K562 (cell line): ENCODE measurements at regions not wholly inside any gene's neighbourhood (a gene's known extent, or its start where the extent isn't known, plus 50 kb on each side); places are given as distances from the start of the nearest gene placed in this dataset.

Source experiments
- ATAC-seq: fragments of 200-7000 bp; cut with Tn5 transposase; 3 replicates; pipeline ENCODE4 v1.9.1; 2020; ENCODE audit warnings: moderate library complexity
- BruUV-seq: library from RNA; stranded (reverse); fragments of 400-500 nt; replicated peaks from 2 replicates; lab custom pipeline; 2021; lab: Mats Ljungman, UMichigan
- CTCF ChIA-PET: fragments of 300-600 bp; formaldehyde crosslinking; extraction: SDS; loops from one replicate; lab custom pipeline; 2021; ENCODE audit warnings: low intra/inter-chr PET ratio; lab: Yijun Ruan, JAX
- POLR2A ChIA-PET: fragments of 300-600, 350-650 bp; sonication (Branson Sonifier 250); formaldehyde crosslinking; extraction: SDS; loops from one replicate; lab custom pipeline; 2021; ENCODE audit warnings: antibody characterized with exemption, inconsistent platforms; lab: Yijun Ruan, JAX
- DNase-seq, 4 experiments: peaks; one replicate each; pipeline versions ENCODE4 v3.0.0 to v3.0.0-alpha.2; 2011 to 2018; ENCODE audit warnings: low spot score in 3 of 4, mixed read lengths in 3 of 4; ENCODE audit errors: extremely low read depth in 1 of 4
- FAIRE-seq: peaks from 2 replicates; lab custom pipeline; 2011; peaks lifted over from hg19 to GRCh38; lab: Jason Lieb, UNC
- H2AFZ ChIP-seq: 2 replicates; pipeline ENCODE4 v1.6.0; 2011; ENCODE audit warnings: low read depth, low read length, control low read depth, inconsistent platforms
- H3K27ac ChIP-seq: fragments of 200-600 bp; 3 replicates; pipeline ENCODE4 v1.8.0; 2011; ENCODE audit warnings: low read depth, mild to moderate bottlenecking, control low read depth, inconsistent platforms, low read length, moderate library complexity, mixed read lengths; ENCODE audit errors: extremely low read depth
- H3K27me3 ChIP-seq, 2 experiments: fragments of 300-600 bp in 1 of 2; 2 replicates in 1 of 2; 3 replicates in 1 of 2; pipeline versions ENCODE4 v1.6.0 to v1.8.0; 2011; ENCODE audit warnings: inconsistent platforms in 2 of 2, low read length in 2 of 2, mild to moderate bottlenecking in 1 of 2, mixed read lengths in 1 of 2, moderate library complexity in 1 of 2; ENCODE audit not compliant: control insufficient read depth in 2 of 2, insufficient read depth in 2 of 2
- H3K36me3 ChIP-seq: fragments of 300-600 bp; 3 replicates; pipeline ENCODE4 v1.8.0; 2011; ENCODE audit warnings: mild to moderate bottlenecking, low read length, inconsistent platforms; ENCODE audit not compliant: control insufficient read depth, insufficient read depth
- H3K4me1 ChIP-seq, 2 experiments: fragments of 200-600 bp in 1 of 2; replicated peaks in 1 of 2; 2 replicates in 1 of 2; 3 replicates in 1 of 2; pipeline versions ENCODE4 v1.5.1 to v1.8.0; 2011; ENCODE audit warnings: inconsistent platforms in 2 of 2, low read length in 2 of 2, mild to moderate bottlenecking in 1 of 2, mixed read lengths in 1 of 2, moderate library complexity in 1 of 2; ENCODE audit not compliant: control insufficient read depth in 2 of 2, insufficient read depth in 2 of 2
- H3K4me2 ChIP-seq: 2 replicates; pipeline ENCODE4 v1.6.1; 2011; ENCODE audit warnings: low read length, control low read depth, inconsistent platforms, mixed read lengths; ENCODE audit not compliant: insufficient read depth
- H3K4me3 ChIP-seq: fragments of 200-600 bp; sonication (generic), shearing (Covaris generic); 2 replicates; pipeline ENCODE4 v1.5.1; 2016; ENCODE audit warnings: control low read depth, inconsistent platforms
- H3K79me2 ChIP-seq: fragments of 200-600 bp; 3 replicates; pipeline ENCODE4 v1.8.0; 2011; ENCODE audit warnings: low read length, inconsistent platforms; ENCODE audit not compliant: control insufficient read depth, insufficient read depth
- H3K9ac ChIP-seq, 2 experiments: 2 replicates each; pipeline versions ENCODE4 v1.6.0 to v1.6.1; 2011; ENCODE audit warnings: low read depth in 2 of 2, low read length in 2 of 2, control low read depth in 1 of 2, inconsistent platforms in 1 of 2, mild to moderate bottlenecking in 1 of 2, mixed read lengths in 1 of 2; ENCODE audit not compliant: insufficient read depth in 1 of 2
- H3K9me1 ChIP-seq: one replicate; pipeline ENCODE4 v1.6.0; 2011; ENCODE audit warnings: inconsistent platforms, mild to moderate bottlenecking, low read length, moderate library complexity; ENCODE audit not compliant: control insufficient read depth, insufficient read depth
- H3K9me3 ChIP-seq: replicated peaks from 2 replicates; pipeline ENCODE4 v1.5.1; 2011; ENCODE audit warnings: low read depth, low read length, inconsistent platforms; ENCODE audit not compliant: control insufficient read depth, insufficient read depth
- H4K20me1 ChIP-seq: replicated peaks from 2 replicates; pipeline ENCODE4 v1.6.1; 2011; ENCODE audit warnings: low read length, inconsistent platforms, mixed read lengths; ENCODE audit not compliant: control insufficient read depth, insufficient read depth
- IRF9 ChIP-seq: fragments of 450-650 bp; IDR thresholded peaks from 2 replicates; pipeline ENCODE4 v1.6.1; 2016; ENCODE audit warnings: missing biosample characterization, missing genetic modification characterization
- NCOA6 ChIP-seq: fragments of 450-650 bp; IDR thresholded peaks from 2 replicates; pipeline ENCODE4 v1.6.1; 2017; ENCODE audit warnings: mild to moderate bottlenecking
- PHF20 ChIP-seq: fragments of 450-650 bp; IDR thresholded peaks from 2 replicates; pipeline ENCODE4 v1.6.1; 2018; ENCODE audit not compliant: partially characterized antibody
- PHF21A ChIP-seq: fragments of 450-650 bp; IDR thresholded peaks from 2 replicates; pipeline ENCODE4 v1.6.1; 2017; ENCODE audit warnings: low read depth, borderline replicate concordance
- PTTG1 ChIP-seq: fragments of 450-650 bp; IDR thresholded peaks from 2 replicates; pipeline ENCODE4 v1.6.1; 2016; ENCODE audit warnings: low read depth, mild to moderate bottlenecking, missing genetic modification characterization, missing compliant biosample characterization
- SAFB ChIP-seq: fragments of 200-400 bp; formaldehyde crosslinking; IDR thresholded peaks from 2 replicates; pipeline ENCODE4 v1.6.1; 2017; ENCODE audit warnings: low read depth, low read length, borderline replicate concordance
- SMAD3 ChIP-seq: fragments of 450-650 bp; formaldehyde crosslinking; conservative IDR thresholded peaks from 2 replicates; pipeline ENCODE4 v1.4.0; 2020; ENCODE audit warnings: mild to moderate bottlenecking
- SRSF7 ChIP-seq: fragments of 200-400 bp; formaldehyde crosslinking; optimal IDR thresholded peaks from 2 replicates; pipeline ENCODE3; 2017; ENCODE audit warnings: mild to moderate bottlenecking, low read depth, low read length
- STAT5A ChIP-seq: IDR thresholded peaks from 2 replicates; pipeline ENCODE4 v1.6.1; 2012; ENCODE audit warnings: low read length, inconsistent platforms, borderline replicate concordance
- TFAM ChIP-seq: fragments of 250-450 bp; sonication (Bioruptor Pico); conservative IDR thresholded peaks from 2 replicates; pipeline ENCODE4 v1.5.0; 2021; ENCODE audit warnings: mild to moderate bottlenecking, moderate library complexity
- XRCC5 ChIP-seq: fragments of 200-400 bp; formaldehyde crosslinking; IDR thresholded peaks from 2 replicates; pipeline ENCODE4 v1.6.1; 2017; ENCODE audit warnings: low read depth, mild to moderate bottlenecking, low read length
- ZBTB5 ChIP-seq: fragments of 450-650 bp; IDR thresholded peaks from 2 replicates; pipeline ENCODE4 v1.6.1; 2017; ENCODE audit warnings: antibody characterized with exemption
- ZBTB7A ChIP-seq: IDR thresholded peaks from 2 replicates; pipeline ENCODE4 v1.6.1; 2011; ENCODE audit warnings: low read depth, mild to moderate bottlenecking, low read length, moderate library complexity, borderline replicate concordance; ENCODE audit not compliant: control insufficient read depth
- ZNF3 ChIP-seq: fragments of 250-450 bp; sonication (Bioruptor Pico); IDR thresholded peaks from 2 replicates; pipeline ENCODE4 v1.5.0; 2021; ENCODE audit warnings: mild to moderate bottlenecking, moderate library complexity
- ZNF316 ChIP-seq: fragments of 450-650 bp; IDR thresholded peaks from 2 replicates; pipeline ENCODE4 v1.6.1; 2016
- WGBS: fragments of 100-300 bp; shearing (Covaris generic); methylation state at CpG from one replicate; pipeline ENCODE4 v1.1.6; 2016; ENCODE audit warnings: low coverage, mixed read lengths; ENCODE audit not compliant: insufficient coverage; ENCODE audit errors: missing lambda C conversion rate; 5-methylcytosine and 5-hydroxymethylcytosine counted together
- in situ Hi-C: fragments of 300-500 bp; cut with MboI; formaldehyde crosslinking; loops from 4 replicates; pipeline ENCODE4 v1.15.0; 2018; ENCODE audit warnings: inconsistent platforms, mixed read lengths
- intact Hi-C: fragments of 100-400 bp; cut with micrococcal nuclease; formaldehyde crosslinking; loops from 2 replicates; pipeline ENCODE4 v1.14.2; 2022
- TF ChIP-seq, protein P1 (sequence below), 2 experiments: fragments of 200-800 bp in 1 of 2; sonication (Bioruptor generic) in 1 of 2; sonication (generic) in 1 of 2; formaldehyde crosslinking in 1 of 2; IDR thresholded peaks in 1 of 2; conservative IDR thresholded peaks in 1 of 2; 2 replicates each; pipeline versions ENCODE4 v1.5.0 to v1.6.1; 2016 to 2020; ENCODE audit warnings: missing compliant biosample characterization in 1 of 2, missing genetic modification characterization in 1 of 2, missing genetic modification reagents in 1 of 2
- TF ChIP-seq, protein P2 (sequence below): sonication (generic); formaldehyde crosslinking; IDR thresholded peaks from 2 replicates; pipeline ENCODE4 v1.8.1; 2022; ENCODE audit warnings: missing genetic modification reagents

- ATAC-seq: no peak
- in situ Hi-C loops: no loop called here
- no peak overlapping the region for H2AFZ ChIP-seq
These were observed 163.9 kb upstream of the LRRC7 start for GRCh38 chr1:69403756-69404320.

More at GRCh38 chr1:69403756-69404320, 163.9 kb upstream of the LRRC7 start:
- intact Hi-C loops: loop anchor here (10.0 kb wide), 1 partner anchor 1479 kb away; no protein-coding TSS in a partner anchor
- no peaks in the 10 kb centered on the region; a peak in 1 of 5 replicates for H3K4me1 ChIP-seq
- H3K4me2 ChIP-seq: no peak overlapping the region
- H3K27me3 ChIP-seq: no peaks in the 10 kb centered on the region
- no peak overlapping the region for H3K4me3 ChIP-seq
- no peak overlapping the region for H3K9ac ChIP-seq
- no peaks in the 10 kb centered on the region for H4K20me1 ChIP-seq
- no peaks in the 10 kb centered on the region for H3K79me2 ChIP-seq
- 5% methylated on average over 3 of the region's 3 CpGs for WGBS
- H3K36me3 ChIP-seq: no peaks in the 10 kb centered on the region
- no TSS peak for BruUV-seq
- no peak for FAIRE-seq
- CTCF ChIA-PET: no interaction called here
- no peaks in the 10 kb centered on the region for H3K9me3 ChIP-seq
- H3K27ac ChIP-seq: no peak overlapping the region
- no peak for DNase-seq
- POLR2A ChIA-PET: no interaction called here
- H3K9me1 ChIP-seq: no peaks in the 10 kb centered on the region
- TF ChIP-seq STAT5A (no peak), SRSF7 (no peak), PTTG1 (no peak), SAFB (no peak), ZBTB7A (no peak), PHF21A (no peak), PHF20 (no peak), ZNF3 (CRISPR knock-in tag) (no peak), ZNF316 (no peak), SMAD3 (CRISPR knock-in tag) (no peak), TFAM (CRISPR knock-in tag) (no peak), XRCC5 (no peak), NCOA6 (no peak), IRF9 (tag) (no peak), ZBTB5 (no peak)
- TF ChIP-seq, protein P1, sequence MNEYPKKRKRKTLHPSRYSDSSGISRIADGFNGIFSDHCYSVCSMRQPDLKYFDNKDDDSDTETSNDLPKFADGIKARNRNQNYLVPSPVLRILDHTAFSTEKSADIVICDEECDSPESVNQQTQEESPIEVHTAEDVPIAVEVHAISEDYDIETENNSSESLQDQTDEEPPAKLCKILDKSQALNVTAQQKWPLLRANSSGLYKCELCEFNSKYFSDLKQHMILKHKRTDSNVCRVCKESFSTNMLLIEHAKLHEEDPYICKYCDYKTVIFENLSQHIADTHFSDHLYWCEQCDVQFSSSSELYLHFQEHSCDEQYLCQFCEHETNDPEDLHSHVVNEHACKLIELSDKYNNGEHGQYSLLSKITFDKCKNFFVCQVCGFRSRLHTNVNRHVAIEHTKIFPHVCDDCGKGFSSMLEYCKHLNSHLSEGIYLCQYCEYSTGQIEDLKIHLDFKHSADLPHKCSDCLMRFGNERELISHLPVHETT (CRISPR knock-in tag; conservative IDR thresholded peaks at IDR 0.05 in 1 of 2, IDR thresholded peaks at IDR 0.05 in 1 of 2): no peak
- TF ChIP-seq, protein P2, sequence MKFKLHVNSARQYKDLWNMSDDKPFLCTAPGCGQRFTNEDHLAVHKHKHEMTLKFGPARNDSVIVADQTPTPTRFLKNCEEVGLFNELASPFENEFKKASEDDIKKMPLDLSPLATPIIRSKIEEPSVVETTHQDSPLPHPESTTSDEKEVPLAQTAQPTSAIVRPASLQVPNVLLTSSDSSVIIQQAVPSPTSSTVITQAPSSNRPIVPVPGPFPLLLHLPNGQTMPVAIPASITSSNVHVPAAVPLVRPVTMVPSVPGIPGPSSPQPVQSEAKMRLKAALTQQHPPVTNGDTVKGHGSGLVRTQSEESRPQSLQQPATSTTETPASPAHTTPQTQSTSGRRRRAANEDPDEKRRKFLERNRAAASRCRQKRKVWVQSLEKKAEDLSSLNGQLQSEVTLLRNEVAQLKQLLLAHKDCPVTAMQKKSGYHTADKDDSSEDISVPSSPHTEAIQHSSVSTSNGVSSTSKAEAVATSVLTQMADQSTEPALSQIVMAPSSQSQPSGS (CRISPR knock-in tag): no peak
